ENCODE measurements at regions not wholly inside any gene's neighbourhood (a gene's known extent, or its start where the extent isn't known, plus 50 kb on each side); places are given as distances from the start of the nearest gene placed in this dataset.

GRCh38 chr12:125824276-125824675, 759.0 kb downstream of the AACS start:
- POLR2A ChIA-PET = interaction anchor here (0.7 kb wide), 1 partner anchor 1101 kb away, joined by 5 read pairs; no protein-coding TSS in a partner anchor
- H3K9me3 ChIP-seq (ENCODE audit: control insufficient read depth, insufficient read depth, low read length) = peaks cover 15% of the 10 kb centered on the region
- no peak for DNase-seq (ENCODE audit: low read depth, low spot score)
- CTCF ChIA-PET = no interaction called here
- no peaks in the 10 kb centered on the region for H3K27me3 ChIP-seq (ENCODE audit: control insufficient read depth, insufficient read depth, low read length)
- H3K27ac ChIP-seq (ENCODE audit: low read depth, low read length) = no peak overlapping the region
- no peak overlapping the region for H3K4me3 ChIP-seq (ENCODE audit: low read depth, low read length)
- TF ChIP-seq CTCF (IDR thresholded peaks at IDR 0.05; ENCODE audit: low read depth, low read length) = no peak

GRCh38 chr12:125835852-125836251, 770.6 kb downstream of the AACS start:
- Histone ChIP-seq H3K27ac (ENCODE audit: low read depth, low read length) (no peak overlapping the region), H3K27me3 (ENCODE audit: control insufficient read depth, insufficient read depth, low read length) (no peaks in the 10 kb centered on the region), H3K9me3 (ENCODE audit: control insufficient read depth, insufficient read depth, low read length) (peaks cover 21% of the 10 kb centered on the region), H3K4me3 (ENCODE audit: low read depth, low read length) (no peak overlapping the region)
- DNase-seq (ENCODE audit: low read depth, low spot score) = no peak
- POLR2A ChIA-PET = no interaction called here
- TF ChIP-seq CTCF (IDR thresholded peaks at IDR 0.05; ENCODE audit: low read depth, low read length) = no peak
- CTCF ChIA-PET = no interaction called here

- ChIA-PET POLR2A (no interaction called here), CTCF (no interaction called here)
- no peak for TF ChIP-seq CTCF (IDR thresholded peaks at IDR 0.05; ENCODE audit: low read depth, low read length)
- Histone ChIP-seq H3K27me3 (ENCODE audit: control insufficient read depth, insufficient read depth, low read length) (no peaks in the 10 kb centered on the region), H3K27ac (ENCODE audit: low read depth, low read length) (no peak overlapping the region), H3K4me3 (ENCODE audit: low read depth, low read length) (no peak overlapping the region), H3K9me3 (ENCODE audit: control insufficient read depth, insufficient read depth, low read length) (peaks cover 23% of the 10 kb centered on the region)
- DNase-seq (ENCODE audit: low read depth, low spot score) = no peak
Measured at GRCh38 chr12:125836647-125837046, 771.4 kb downstream of the AACS start.

GRCh38 chr12:125841332-125841731, 776.1 kb downstream of the AACS start:
- Histone ChIP-seq H3K4me3 (ENCODE audit: low read depth, low read length) (no peak overlapping the region), H3K27me3 (ENCODE audit: control insufficient read depth, insufficient read depth, low read length) (no peaks in the 10 kb centered on the region), H3K27ac (ENCODE audit: low read depth, low read length) (no peak overlapping the region), H3K9me3 (ENCODE audit: control insufficient read depth, insufficient read depth, low read length) (peaks cover 32% of the 10 kb centered on the region)
- ChIA-PET POLR2A (no interaction called here), CTCF (no interaction called here)
- no peak for DNase-seq (ENCODE audit: low read depth, low spot score)
- TF ChIP-seq CTCF (IDR thresholded peaks at IDR 0.05; ENCODE audit: low read depth, low read length) = no peak

- DNase-seq (ENCODE audit: low read depth, low spot score) = no peak
- ChIA-PET CTCF (no interaction called here), POLR2A (no interaction called here)
- no peak for TF ChIP-seq CTCF (IDR thresholded peaks at IDR 0.05; ENCODE audit: low read depth, low read length)
- no peaks in the 10 kb centered on the region for H3K27me3 ChIP-seq (ENCODE audit: control insufficient read depth, insufficient read depth, low read length)
- peaks cover 13% of the 10 kb centered on the region for H3K9me3 ChIP-seq (ENCODE audit: control insufficient read depth, insufficient read depth, low read length)
- H3K4me3 ChIP-seq (ENCODE audit: low read depth, low read length) = no peak overlapping the region
- no peak overlapping the region for H3K27ac ChIP-seq (ENCODE audit: low read depth, low read length)
Measured at GRCh38 chr12:125852116-125852515, 786.9 kb downstream of the AACS start.
